NCI-H510A (cell line): ENCODE measurements at regions not wholly inside any gene's neighbourhood (a gene's known extent, or its start where the extent isn't known, plus 50 kb on each side); places are given as distances from the start of the nearest gene placed in this dataset.
"Not testable (repeated sequence)": the region's sequence is repeated elsewhere in the genome, so short reads cannot be mapped to it uniquely, and the experiment has no call there.

Source experiments
- DNase-seq: peaks from one replicate; lab custom pipeline; 2025; lab: John Stamatoyannopoulos, UW

GRCh38 chr22:33971561-33971961 is 51.3 kb upstream of the LARGE1 start:
- DNase-seq, result no peak

DNA sequence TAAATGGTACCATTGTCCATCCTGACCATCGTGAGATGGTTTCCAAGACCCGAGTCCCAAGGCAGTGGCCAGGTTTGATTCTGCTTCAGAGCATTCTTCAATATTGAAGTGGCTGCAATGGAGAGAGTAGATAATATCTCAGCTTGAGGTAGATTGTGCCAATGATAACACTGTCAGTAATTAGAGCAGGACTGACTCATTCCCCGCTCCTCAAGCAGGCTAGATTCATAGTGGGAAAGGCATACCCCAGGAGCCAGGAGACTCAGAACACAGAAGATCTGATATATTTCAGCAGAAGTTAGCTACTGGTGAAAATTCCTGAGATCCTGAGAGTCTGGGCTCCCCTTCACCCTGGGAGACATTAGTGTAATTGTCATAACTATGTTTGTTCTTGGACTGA is 55.6 kb upstream of the LARGE1 start:
- no peak for DNase-seq

- DNase-seq, result no peak
Observed at GRCh38 chr22:33983558-33983957, 63.3 kb upstream of the LARGE1 start.

DNA sequence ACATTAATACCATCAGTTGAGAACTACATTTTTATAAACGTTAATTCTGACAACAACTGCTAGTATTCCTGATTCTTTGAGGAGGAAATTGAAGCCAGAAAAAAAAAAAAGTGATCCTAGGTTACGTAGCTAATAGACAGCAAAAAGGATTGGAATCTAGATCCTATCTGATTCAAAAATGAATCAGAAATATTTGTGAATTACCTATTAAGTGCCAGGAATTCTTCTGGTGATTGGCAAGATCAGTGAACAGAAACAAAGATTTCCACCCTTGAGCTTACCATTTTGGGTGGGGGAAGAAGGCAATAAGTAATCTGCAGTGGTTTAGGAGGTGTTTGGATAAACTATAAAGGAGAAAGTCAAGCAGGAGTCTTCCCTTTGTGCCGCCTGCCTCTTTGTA is 63.9 kb upstream of the LARGE1 start:
- DNase-seq, result no peak

GRCh38 chr22:33984656-33985285 is 64.5 kb upstream of the LARGE1 start:
- no peak for DNase-seq

GRCh38 chr22:33985506-33985905 is 65.2 kb upstream of the LARGE1 start:
- no peak for DNase-seq

DNA sequence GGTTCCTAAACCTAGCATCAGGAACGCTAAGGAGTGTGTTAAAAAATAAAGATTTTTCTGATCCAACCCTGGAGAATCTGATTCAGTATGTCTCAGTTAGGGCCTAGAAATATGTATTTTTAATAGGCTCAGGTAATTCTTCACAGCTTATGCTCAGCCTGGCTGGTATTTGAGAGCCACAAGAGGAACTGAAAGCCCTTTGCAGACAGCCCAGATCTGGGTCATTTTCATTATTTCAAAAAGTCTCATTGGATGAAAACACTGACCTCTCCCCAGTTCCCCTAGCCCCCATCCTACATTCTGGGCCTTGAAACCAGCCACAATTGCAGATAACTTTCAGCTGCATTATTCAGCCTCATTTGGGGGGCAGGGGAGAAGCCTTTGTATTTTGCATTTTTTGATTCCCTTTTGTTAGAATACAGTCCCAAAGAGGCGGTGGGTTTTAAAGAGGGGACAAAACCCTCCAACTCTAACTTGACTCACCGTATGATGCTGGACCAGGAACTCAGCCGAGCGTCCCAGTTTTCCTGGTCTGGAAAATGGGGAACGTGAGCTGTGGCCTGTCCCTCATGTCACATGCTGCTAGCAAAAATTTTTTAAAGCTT is 66.0 kb upstream of the LARGE1 start:
- no peak for DNase-seq

- no peak for DNase-seq
Observed at GRCh38 chr22:33986954-33987353, 66.7 kb upstream of the LARGE1 start.

DNA sequence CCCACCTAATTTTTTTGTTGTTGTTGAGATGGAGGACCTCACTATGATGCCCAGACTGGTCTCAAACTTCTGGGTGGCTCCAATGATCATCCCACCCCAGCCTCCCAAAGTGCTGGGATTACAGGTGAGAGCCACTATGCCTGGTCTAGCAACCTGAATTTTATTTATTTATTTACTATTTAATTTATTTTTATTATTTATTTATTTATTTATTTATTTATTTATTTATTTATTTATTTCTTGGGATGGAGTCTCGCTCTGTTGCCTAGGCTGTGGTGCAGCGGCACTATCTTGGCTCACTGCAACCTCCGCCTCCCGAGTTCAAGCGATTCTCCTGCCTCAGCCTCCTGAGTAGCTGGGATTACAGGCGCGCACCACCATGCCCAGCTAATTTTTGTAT is 69.0 kb upstream of the LARGE1 start:
- DNase-seq, result not testable (repeated sequence)

GRCh38 chr22:33991620-33992019 is 71.3 kb upstream of the LARGE1 start:
- no peak for DNase-seq

DNA sequence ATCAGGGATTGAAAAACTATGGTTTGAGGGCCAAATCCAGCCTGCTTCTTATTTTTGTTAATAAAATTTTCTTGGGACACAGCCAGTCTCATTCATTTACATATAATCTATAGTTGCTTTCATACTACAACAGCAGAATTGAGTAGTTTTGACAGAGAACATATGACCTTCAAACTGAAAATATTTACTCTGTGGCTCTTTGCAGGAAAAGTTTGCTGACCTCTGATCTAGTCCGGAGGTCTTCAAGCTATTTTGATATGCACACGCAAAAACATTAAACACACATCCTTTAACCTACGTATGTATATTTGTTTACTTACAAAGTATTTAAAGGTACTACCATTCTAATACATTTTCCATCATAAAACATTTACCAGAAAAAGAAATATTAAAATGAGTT is 76.5 kb upstream of the LARGE1 start:
- DNase-seq, result no peak

GRCh38 chr22:34000879-34001526 is 80.7 kb upstream of the LARGE1 start:
- DNase-seq, result no peak

DNA sequence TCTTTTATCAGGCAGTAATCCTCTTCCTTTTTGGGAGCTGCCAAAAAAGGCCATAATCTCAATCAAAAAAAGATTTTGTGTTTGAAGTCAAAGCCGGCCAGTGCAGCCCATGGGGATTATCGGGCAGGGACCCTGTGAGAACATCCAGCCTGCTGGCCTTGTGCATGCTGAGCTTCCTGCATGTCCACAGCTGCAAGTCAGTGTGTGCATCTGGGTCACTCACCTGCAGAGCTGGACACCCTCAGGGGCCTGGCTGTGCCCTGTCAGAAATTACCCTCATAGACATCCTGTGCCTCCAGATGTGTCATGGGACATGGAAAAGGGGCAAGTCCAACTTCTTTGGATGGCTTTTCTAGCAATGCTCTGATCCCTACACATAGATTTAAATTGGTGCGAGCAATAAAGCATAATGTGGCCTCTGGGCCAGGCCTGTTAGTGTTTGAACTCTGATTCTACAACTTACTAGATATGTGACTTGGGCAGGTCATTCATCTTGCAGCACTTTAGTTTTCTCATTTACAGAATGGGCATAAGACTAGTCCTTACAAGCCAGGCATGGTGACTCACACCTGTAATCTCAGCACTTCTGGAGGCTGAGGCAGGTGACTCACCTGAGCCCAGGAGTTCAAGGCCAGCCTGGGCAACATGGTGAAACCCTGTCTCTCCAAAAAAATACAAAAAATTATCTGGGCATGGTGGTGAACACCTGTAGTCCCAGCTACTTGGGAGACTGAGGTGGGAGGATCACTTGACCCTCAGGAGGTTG is 81.6 kb upstream of the LARGE1 start:
- no peak for DNase-seq

DNA sequence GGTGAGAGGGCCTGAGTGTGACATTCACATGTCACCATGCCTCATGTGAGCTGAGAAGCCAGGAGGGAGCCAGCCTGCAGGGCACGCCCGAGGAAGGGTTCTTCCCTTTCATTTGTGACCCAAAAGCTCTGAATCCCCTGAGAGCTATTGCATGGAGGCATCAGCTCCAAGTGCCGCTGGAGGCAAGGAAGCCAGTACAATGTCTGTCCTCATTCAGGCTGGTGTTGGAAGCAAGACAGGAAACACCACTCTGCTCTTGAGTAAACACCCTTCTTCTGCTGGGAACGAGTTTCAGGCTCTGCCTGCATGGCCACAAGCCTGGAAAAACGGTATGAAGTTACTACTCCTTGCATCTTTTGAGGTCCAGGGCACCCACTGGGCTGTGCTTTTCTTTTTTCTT is 83.8 kb upstream of the LARGE1 start:
- DNase-seq, result no peak

DNA sequence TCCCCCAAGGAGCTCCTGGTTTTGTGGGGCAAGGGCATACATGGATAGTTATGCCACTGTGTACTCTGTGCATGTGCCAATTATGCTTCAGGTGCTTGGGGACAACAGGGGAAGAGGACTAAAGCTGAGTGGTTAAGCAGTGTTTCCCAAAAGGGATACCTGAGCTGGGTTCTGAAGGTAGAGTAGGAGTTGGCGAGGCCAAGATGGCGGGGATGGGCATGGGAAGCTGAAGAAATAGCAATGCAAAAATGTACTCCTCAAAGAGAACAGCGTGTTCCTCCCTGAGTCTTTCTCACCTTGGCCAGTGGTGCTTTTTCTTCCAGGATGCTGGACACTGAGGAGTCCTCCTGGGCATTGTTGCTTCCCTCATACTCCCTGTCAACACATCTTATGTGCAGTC is 90.0 kb upstream of the LARGE1 start:
- no peak for DNase-seq

DNA sequence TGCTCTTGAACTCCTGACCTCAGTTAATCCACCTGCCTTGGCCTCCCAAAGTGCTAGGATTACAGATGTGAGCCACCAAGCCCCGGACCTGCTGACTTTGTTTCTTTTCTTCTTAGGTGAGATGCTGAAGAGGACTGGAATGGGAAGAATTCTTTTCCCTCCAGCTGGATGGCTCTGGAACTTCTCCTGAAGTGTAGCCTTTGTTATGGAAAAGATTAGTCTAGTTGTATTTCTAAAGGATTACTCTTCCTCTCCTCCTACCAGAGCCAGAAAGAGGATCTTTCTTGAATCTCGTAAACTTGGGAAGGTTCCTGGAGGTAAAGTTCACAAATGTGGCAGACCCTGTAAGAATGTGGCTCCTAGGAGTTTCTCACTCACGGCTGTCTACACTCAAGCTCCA is 95.4 kb upstream of the LARGE1 start:
- no peak for DNase-seq

DNA sequence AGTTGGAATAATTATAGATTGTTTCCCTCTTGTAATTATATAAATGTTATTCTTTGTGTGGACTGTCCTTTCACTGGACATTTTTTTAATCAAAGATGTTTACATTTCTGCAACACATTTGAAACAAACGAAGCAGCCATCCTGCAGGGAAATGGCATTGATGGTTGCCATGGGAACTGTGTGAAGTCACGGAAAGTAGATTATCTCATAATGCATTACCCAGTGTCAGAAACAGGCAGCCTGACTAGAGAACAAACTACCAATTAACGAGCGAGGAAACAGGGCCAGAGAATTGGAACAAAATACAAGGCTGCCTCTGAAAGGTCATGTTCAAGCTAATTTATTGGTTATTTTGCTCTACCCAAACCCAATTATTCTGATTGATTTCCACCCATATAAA is 96.9 kb upstream of the LARGE1 start:
- no peak for DNase-seq

- DNase-seq, result no peak
Observed at GRCh38 chr22:34019190-34019845, 99.0 kb upstream of the LARGE1 start.

DNA sequence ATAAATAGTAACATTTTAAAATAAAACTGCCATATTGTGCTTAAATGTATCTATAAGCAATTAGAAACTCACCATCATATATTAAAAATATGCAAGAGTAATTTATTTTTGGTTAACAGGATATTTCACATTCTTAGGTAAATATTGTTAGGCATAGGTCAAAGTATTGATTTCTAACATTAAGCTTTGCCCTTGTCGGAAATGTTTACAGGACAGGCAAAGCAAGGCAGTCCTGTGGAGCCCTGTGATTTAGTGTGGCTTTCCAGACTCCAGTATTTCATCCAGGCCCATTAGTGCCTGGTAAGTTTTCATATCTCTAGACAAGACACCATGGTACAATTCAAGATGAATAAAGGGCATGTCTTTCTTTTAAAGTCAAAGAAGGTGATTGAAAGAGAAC is 114.9 kb upstream of the LARGE1 start:
- DNase-seq, result no peak

DNA sequence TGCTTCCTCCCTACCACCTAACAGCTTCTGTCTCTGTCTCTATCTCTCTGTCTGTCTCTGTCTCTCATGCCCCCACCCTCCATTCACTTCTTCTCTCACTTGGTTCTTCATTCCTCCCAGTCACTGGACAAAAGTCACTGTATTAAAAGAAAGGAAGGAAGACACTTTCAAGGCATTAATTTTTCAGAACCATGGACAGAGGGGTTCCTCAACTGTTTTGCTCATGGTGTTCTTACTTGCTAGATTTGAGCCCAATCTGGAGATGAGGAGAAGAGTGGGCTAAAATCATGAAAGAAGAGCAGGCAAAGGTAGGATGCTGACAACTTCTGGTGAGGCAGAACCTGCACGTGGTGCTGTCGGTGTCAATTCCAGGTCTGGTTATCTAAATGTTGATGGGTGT is 116.7 kb upstream of the LARGE1 start:
- no peak for DNase-seq

DNA sequence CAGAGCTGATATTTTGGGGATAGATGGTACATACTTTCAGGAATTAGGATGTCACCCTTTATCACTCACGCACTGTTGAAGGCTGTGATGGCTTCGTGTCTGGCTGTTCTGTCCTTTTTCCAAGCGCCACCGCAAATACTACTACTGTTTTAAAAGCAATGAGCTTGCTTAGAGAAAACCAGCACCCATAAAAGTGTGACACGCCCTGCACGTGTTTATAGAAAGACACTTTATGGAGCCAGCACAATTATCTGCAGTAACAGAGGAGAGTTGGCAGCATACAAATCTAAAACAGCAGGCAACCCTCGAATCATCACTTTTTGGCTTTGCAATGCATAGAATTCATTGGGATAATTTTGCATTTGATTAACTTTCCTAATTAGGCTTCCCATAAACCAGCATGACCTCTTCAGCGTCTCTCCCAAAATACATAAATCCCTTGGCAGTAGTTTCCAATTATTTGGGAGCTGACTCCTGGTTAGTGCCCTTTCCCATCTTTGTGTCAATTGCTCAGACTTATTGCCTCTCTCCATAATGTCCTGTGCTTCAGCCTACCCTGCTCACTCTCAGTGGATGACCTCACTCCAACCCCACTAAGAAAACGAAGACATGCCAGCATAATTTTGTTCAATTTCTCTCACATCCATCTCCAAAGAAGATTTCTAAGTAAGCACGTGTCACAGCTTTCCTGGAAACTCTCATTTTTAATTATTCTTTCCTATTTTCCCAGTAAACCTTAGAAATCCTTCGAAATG is 118.7 kb upstream of the LARGE1 start:
- DNase-seq, result no peak

DNA sequence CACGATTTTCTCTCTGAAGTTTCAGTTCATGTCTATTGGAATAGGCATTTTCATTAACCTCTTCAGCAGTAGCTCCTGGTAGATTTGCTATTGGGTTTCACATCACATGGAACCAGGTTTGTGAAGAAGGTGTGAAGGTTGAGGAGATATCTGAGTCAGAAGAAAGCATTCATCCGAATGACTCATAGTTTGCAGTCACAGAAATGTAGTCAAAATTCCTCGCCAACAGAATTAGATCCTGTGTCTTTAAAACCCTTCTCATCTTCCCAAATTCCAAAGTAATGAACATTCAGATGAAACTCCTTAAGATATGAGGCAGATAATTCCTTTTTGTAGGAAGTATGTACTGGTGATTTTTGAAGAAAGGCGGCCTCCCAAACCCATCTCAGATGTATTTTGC is 125.0 kb upstream of the LARGE1 start:
- no peak for DNase-seq
